Body of pancreas (tissue), 4 donors: ENCODE measurements at regions not wholly inside any gene's neighbourhood (a gene's known extent, or its start where the extent isn't known, plus 50 kb on each side); places are given as distances from the start of the nearest gene placed in this dataset.
"Not testable (repeated sequence)": the region's sequence is repeated elsewhere in the genome, so short reads cannot be mapped to it uniquely, and the experiment has no call there.

Experiments used
- ATAC-seq: fragments of 150-250 bp; one replicate; pipeline ENCODE4 v1.9.1; 2016
- DNase-seq, 4 donors: peaks; one replicate each; pipeline ENCODE4 v3.0.0-alpha.2; 2019
- H3K27ac ChIP-seq, 4 donors: fragments of 200-600 bp; sonication (generic); 1 replicate in 3 of 4; 2 replicates in 1 of 4; pipeline versions ENCODE4 v1.5.1 to v1.6.1; 2016 to 2019; ENCODE audit warnings: mild to moderate bottlenecking in 1 of 4, mixed read lengths in 1 of 4, moderate library complexity in 1 of 4
- H3K27me3 ChIP-seq, 2 donors: fragments of 200-600 bp; sonication (generic); one replicate each; pipeline ENCODE4 v1.6.0; 2016; ENCODE audit warnings: mild to moderate bottlenecking in 1 of 2
- H3K36me3 ChIP-seq, 2 donors: fragments of 200-600 bp; sonication (generic); replicated peaks in 1 of 2; 2 replicates each; pipeline ENCODE4 v1.5.1; 2016; ENCODE audit warnings: low read depth in 2 of 2; ENCODE audit not compliant: insufficient read depth in 1 of 2
- H3K4me1 ChIP-seq: fragments of 200-600 bp; sonication (generic); one replicate; pipeline ENCODE4 v1.6.0; 2016
- H3K4me3 ChIP-seq, 2 donors: fragments of 200-600 bp; sonication (generic); 1 replicate in 1 of 2; 2 replicates in 1 of 2; pipeline ENCODE4 v1.5.1; 2016 to 2019
- H3K9me3 ChIP-seq, 3 donors: fragments of 200-600 bp; sonication (generic); 1 replicate in 2 of 3; 2 replicates in 1 of 3; pipeline ENCODE4 v1.5.1; 2016
- WGBS, 2 donors: methylation state at CpG; one replicate each; pipeline ENCODE4 v1.1.5; 2017; 5-methylcytosine and 5-hydroxymethylcytosine counted together
- intact Hi-C: fragments of 100-400 bp; cut with DNase I; formaldehyde crosslinking; loops from one replicate; pipeline ENCODE4 v1.15.1; 2023

DNA sequence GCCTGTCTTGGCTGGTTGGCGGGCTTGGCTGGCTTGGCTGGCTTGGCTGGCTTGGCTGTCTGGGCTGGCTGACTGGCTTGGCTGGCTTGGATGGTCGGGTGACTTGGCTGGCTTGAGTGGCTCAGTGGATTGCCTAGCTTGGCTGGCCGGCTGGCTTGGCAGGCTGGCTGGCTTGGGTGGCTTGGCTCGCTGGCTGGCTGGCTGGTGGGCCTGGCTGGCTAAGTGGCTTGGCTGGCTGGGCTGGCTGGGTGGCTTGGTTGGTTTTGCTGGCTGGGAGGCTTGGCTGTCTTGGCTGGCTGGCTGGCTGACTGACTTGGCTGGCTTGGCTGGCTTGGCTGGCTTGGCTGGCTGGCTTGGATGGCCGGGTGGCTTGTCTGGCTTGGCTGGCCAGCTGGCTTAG is 2834.6 kb downstream of the RPIA start:
- WGBS, 2 donors = no CpG with 5 or more reads among the region's 5 CpGs
- H3K27ac ChIP-seq, H3K4me1 ChIP-seq, DNase-seq, H3K4me3 ChIP-seq, H3K27me3 ChIP-seq, intact Hi-C loops, H3K9me3 ChIP-seq, H3K36me3 ChIP-seq, ATAC-seq: not testable (repeated sequence)

- intact Hi-C loops, H3K27ac ChIP-seq, H3K4me3 ChIP-seq, H3K9me3 ChIP-seq, ATAC-seq, H3K27me3 ChIP-seq, H3K4me1 ChIP-seq, DNase-seq, H3K36me3 ChIP-seq: not testable (repeated sequence)
- 83% methylated on average over 2 of the region's 2 CpGs; no CpG with 5 or more reads in 1 of the 2 donors for WGBS, 2 donors
Measured at GRCh38 chr2:91527056-91527455, 2835.6 kb downstream of the RPIA start.

DNA sequence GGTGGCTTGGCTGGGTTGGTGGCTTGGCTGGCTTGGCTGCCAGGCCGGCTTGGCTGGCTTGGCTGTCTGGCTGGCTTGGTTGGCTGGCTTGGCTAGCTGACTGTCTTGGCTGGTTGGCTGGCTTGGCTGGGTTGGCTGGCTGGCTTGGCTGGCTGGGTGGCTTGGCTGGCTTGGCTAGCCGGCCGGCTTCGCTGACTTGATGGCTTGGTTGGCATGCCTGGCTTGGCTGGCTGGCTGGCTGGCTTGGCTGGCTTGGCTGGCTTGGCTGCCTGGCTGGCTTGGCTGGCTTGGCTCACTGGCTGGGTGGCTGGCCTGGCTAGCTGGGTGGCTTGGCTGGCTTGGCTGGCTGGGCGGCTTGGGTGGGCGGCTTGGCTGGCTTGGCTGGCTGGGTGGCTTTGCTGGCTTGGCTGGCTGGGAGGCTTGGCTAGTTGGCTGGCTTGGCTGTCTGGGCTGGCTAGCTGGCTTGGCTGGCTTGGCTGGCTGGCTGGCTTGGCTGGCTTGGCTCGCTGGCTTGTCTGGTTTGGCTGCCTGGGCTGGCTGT is 2836.1 kb downstream of the RPIA start:
- intact Hi-C loops, DNase-seq: not testable (repeated sequence)
- WGBS, 2 donors = 91 to 93% methylated on average over 5 to 7 of the region's 7 CpGs

GRCh38 chr2:91528361-91528760 is 2836.9 kb downstream of the RPIA start:
- H3K4me1 ChIP-seq, H3K27ac ChIP-seq, ATAC-seq, H3K4me3 ChIP-seq, intact Hi-C loops, H3K27me3 ChIP-seq, H3K9me3 ChIP-seq, H3K36me3 ChIP-seq: not testable (repeated sequence)
- DNase-seq = peak in 1 of 4 donors; percentile 18
- 63% methylated on average over 2 of the region's 2 CpGs; no CpG with 5 or more reads in 1 of the 2 donors for whole genome bisulfite sequencing, 2 donors

More for the DNA sequence above, 2836.1 kb downstream of the RPIA start:
- H3K9me3 ChIP-seq, ATAC-seq, H3K4me1 ChIP-seq, H3K27ac ChIP-seq, H3K27me3 ChIP-seq, H3K36me3 ChIP-seq, H3K4me3 ChIP-seq: not testable (repeated sequence)

- intact Hi-C loops, H3K4me1 ChIP-seq, H3K36me3 ChIP-seq, H3K27me3 ChIP-seq, H3K4me3 ChIP-seq, H3K27ac ChIP-seq, H3K9me3 ChIP-seq, DNase-seq, ATAC-seq: not testable (repeated sequence)
- 20 to 27% methylated on average over 1 to 4 of the region's 7 CpGs for WGBS, 2 donors
Measured at GRCh38 chr2:91536109-91536508, 2844.6 kb downstream of the RPIA start.

GRCh38 chr2:91536549-91537263 is 2845.2 kb downstream of the RPIA start:
- DNase-seq = not testable (repeated sequence)

DNA sequence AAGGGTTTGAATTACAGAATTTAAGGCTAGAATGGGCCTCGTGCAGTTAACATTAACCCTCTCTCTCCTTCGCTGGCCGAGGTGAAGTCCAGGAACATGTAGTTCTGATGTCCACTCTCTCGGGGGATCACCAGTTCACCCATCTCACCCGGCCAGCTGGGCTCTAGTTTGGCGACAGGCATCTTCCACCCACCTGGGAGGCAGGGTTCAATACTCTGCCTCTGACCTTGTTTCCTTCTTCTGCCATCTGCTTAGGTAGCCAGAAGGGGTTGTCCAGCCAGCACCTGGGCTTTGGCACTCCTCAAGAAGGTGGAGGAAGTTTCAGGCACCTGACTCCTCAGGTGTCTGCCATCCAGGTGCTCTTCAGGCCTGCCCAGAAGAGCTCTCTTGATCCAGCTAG is 2857.8 kb downstream of the RPIA start:
- intact Hi-C loops, H3K4me1 ChIP-seq, H3K36me3 ChIP-seq, H3K4me3 ChIP-seq, DNase-seq, H3K27me3 ChIP-seq, H3K27ac ChIP-seq, H3K9me3 ChIP-seq, ATAC-seq: not testable (repeated sequence)
- WGBS, 2 donors = 61 to 78% methylated on average over 5 to 6 of the region's 6 CpGs

More at GRCh38 chr2:91536549-91537263, 2845.2 kb downstream of the RPIA start:
- H3K4me3 ChIP-seq, H3K9me3 ChIP-seq, H3K36me3 ChIP-seq, intact Hi-C loops, ATAC-seq, H3K27ac ChIP-seq, H3K27me3 ChIP-seq, H3K4me1 ChIP-seq: not testable (repeated sequence)
- 53 to 81% methylated on average over 10 to 12 of the region's 17 CpGs for WGBS, 2 donors

DNA sequence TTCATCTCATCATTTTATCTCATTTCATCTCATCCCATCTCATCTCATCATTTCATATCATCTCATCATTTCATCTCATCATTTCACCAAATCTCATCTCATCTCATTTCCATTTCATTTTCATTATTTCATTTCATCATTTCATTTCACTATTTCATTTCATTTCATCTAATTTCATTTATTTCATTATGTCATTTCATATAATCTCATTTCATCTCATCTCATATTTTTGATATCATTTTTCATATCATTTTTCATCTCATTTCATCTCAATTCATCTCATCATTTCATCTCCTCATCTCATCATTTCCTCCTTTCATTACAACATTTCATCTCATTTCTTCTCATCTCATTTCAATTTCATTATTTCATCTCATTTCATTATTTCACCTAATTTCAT is 2866.8 kb downstream of the RPIA start:
- ATAC-seq, intact Hi-C loops: not testable (repeated sequence)

DNA sequence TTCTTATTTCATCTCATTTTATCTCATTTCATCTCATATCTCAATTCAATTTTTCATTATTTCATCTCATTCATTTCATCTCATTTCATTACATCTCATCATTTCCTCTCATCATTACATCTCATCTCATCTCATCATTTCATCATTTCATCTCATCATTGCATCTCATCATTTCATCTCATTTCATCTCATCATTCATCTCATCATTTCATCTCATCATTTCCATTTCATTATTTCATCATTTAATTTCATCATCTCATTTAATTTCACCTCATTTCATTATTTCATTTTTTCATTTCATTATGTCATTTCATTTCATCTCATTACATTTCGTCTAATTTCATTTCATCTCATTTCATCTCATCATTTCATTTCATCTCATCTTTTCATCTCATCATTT is 2867.8 kb downstream of the RPIA start:
- H3K9me3 ChIP-seq, H3K4me1 ChIP-seq, H3K27ac ChIP-seq, H3K4me3 ChIP-seq, intact Hi-C loops, DNase-seq, H3K27me3 ChIP-seq, ATAC-seq, H3K36me3 ChIP-seq: not testable (repeated sequence)
- WGBS, 2 donors = 54 to 57% methylated on average over 1 of the region's 1 CpG

More for the DNA sequence above, 2866.8 kb downstream of the RPIA start:
- not testable (repeated sequence) for H3K27me3 ChIP-seq, H3K9me3 ChIP-seq, H3K36me3 ChIP-seq, H3K27ac ChIP-seq, H3K4me1 ChIP-seq, DNase-seq, H3K4me3 ChIP-seq

DNA sequence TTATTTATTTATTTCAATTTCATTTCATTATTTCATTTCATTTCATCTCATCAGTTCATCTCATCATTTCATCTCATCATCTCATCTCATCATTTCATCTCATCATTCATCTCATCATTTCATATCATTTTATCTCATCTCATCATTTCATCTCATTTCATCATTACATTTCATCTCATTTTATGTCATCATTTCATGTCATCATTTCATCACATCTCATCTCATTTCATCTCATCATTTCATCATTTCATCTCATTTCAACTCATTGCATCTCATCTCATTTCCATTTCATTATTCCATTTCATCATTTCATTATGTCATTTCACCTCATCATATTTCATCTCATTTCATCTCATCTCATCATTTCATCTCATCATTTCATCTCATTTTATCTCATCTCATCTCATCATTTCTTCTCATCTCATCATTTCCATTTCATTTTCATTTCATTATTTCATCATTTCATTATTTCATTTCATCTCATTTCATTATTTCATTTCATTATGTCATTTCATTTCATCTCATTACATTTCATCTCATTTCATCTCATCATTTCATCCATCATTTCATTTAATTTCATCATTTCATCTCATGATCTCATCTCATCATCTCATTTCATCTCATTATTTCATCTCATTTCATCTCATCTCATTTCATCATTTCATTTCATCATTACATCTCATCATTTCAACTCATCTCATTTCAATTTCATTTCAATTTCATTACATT is 2868.6 kb downstream of the RPIA start:
- intact Hi-C loops, H3K27ac ChIP-seq, ATAC-seq, H3K9me3 ChIP-seq, DNase-seq, H3K4me1 ChIP-seq, H3K4me3 ChIP-seq, H3K36me3 ChIP-seq, H3K27me3 ChIP-seq: not testable (repeated sequence)

DNA sequence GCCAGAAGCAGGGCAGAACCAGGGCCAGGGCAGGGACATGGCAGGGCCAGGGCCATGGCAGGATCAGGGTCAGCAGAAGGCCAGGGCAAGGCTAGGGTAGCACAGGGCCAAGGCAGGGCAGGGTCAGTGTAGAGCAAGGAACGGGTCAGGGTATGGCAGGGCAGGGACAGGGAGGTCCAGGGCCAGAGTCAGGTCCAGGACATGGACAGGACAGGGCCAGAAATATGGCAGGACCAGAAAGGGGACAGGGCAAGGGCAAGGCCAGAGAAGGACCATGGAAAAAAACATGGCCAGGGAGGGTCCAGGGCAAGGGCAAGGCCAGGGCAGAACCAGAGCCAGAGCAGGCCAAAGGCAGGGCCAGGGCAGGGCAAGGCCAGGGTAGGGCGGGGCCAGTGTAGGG is 2870.7 kb downstream of the RPIA start:
- DNase-seq, ATAC-seq, H3K36me3 ChIP-seq, H3K4me1 ChIP-seq, intact Hi-C loops, H3K27me3 ChIP-seq, H3K9me3 ChIP-seq, H3K27ac ChIP-seq, H3K4me3 ChIP-seq: not testable (repeated sequence)
- WGBS, 2 donors = 100% methylated on average over 1 of the region's 2 CpGs; no CpG with 5 or more reads in 1 of the 2 donors

- intact Hi-C loops = not testable (repeated sequence)
Measured at GRCh38 chr2:91564700-91565099, 2873.2 kb downstream of the RPIA start.

More at GRCh38 chr2:91564700-91565099, 2873.2 kb downstream of the RPIA start:
- H3K9me3 ChIP-seq, H3K27ac ChIP-seq, ATAC-seq, H3K4me3 ChIP-seq, DNase-seq, H3K36me3 ChIP-seq, H3K27me3 ChIP-seq, H3K4me1 ChIP-seq: not testable (repeated sequence)
- 81 to 89% methylated on average over 3 of the region's 3 CpGs for WGBS, 2 donors
